Endodermal cell (in vitro differentiated cells): ENCODE measurements at regions not wholly inside any gene's neighbourhood (a gene's known extent, or its start where the extent isn't known, plus 50 kb on each side); places are given as distances from the start of the nearest gene placed in this dataset.
"Not testable (repeated sequence)": the region's sequence is repeated elsewhere in the genome, so short reads cannot be mapped to it uniquely, and the experiment has no call there.

Experiments
- DNase-seq: peaks from one replicate; pipeline ENCODE4 v3.0.0-alpha.2; 2017
- H3K27ac ChIP-seq: 2 replicates; pipeline ENCODE4 v1.5.1; 2013; ENCODE audit warnings: mild to moderate bottlenecking, low read depth, low read length, moderate library complexity
- H3K27me3 ChIP-seq: 2 replicates; pipeline ENCODE4 v1.6.1; 2013; ENCODE audit warnings: mild to moderate bottlenecking, low read length, moderate library complexity; ENCODE audit not compliant: insufficient read depth, control insufficient read depth, poor library complexity, severe bottlenecking
- H3K36me3 ChIP-seq: 2 replicates; pipeline ENCODE4 v1.7.0; 2013; ENCODE audit warnings: mild to moderate bottlenecking, low read length, moderate library complexity; ENCODE audit not compliant: control insufficient read depth, insufficient read depth
- H3K4me1 ChIP-seq: one replicate; pipeline ENCODE4 v1.7.0; 2013; ENCODE audit warnings: low read length; ENCODE audit not compliant: control insufficient read depth, insufficient read depth
- H3K4me3 ChIP-seq: 2 replicates; pipeline ENCODE4 v1.5.1; 2013; ENCODE audit warnings: mild to moderate bottlenecking, low read length, moderate library complexity
- H3K9ac ChIP-seq: 2 replicates; pipeline ENCODE4 v1.6.1; 2013; ENCODE audit warnings: mild to moderate bottlenecking, low read length, moderate library complexity; ENCODE audit not compliant: poor library complexity, severe bottlenecking; ENCODE audit errors: extremely low read depth
- H3K9me3 ChIP-seq: 2 replicates; pipeline ENCODE4 v1.6.1; 2013; ENCODE audit warnings: mild to moderate bottlenecking, low read length, moderate library complexity; ENCODE audit not compliant: control insufficient read depth
- H3K27ac Mint-ChIP-seq: 2 replicates; pipeline ENCODE4 v1.8.0; 2020; ENCODE audit warnings: mixed read lengths
- H3K27me3 Mint-ChIP-seq: 2 replicates; pipeline ENCODE4 v1.8.0; 2021; ENCODE audit warnings: mild to moderate bottlenecking, mixed read lengths; ENCODE audit not compliant: insufficient read depth
- H3K36me3 Mint-ChIP-seq: 2 replicates; pipeline ENCODE4 v1.8.0; 2020; ENCODE audit warnings: low read depth, mixed read lengths
- H3K4me1 Mint-ChIP-seq: 2 replicates; pipeline ENCODE4 v1.8.0; 2020; ENCODE audit warnings: mixed read lengths
- H3K4me3 Mint-ChIP-seq: 2 replicates; pipeline ENCODE4 v1.8.0; 2020; ENCODE audit warnings: mild to moderate bottlenecking, moderate library complexity, mixed read lengths
- H3K9me3 Mint-ChIP-seq: 2 replicates; pipeline ENCODE4 v1.8.0; 2020; ENCODE audit warnings: mild to moderate bottlenecking, mixed read lengths
- WGBS, 2 experiments: methylation state at CpG; one replicate each; pipeline versions ENCODE4 v1.1.5 to v1.1.7; 2013; ENCODE audit warnings: missing lambda C conversion rate in 2 of 2, mixed read lengths in 1 of 2; ENCODE audit not compliant: insufficient coverage in 1 of 2, insufficient read length in 1 of 2; 5-methylcytosine and 5-hydroxymethylcytosine counted together
- TF ChIP-seq, protein P1 (sequence below): fragments of 200-600 bp; sonication (generic); conservative IDR thresholded peaks from 2 replicates; pipeline ENCODE4 v1.5.0; 2021; ENCODE audit warnings: antibody characterized with exemption, mild to moderate bottlenecking

DNA sequence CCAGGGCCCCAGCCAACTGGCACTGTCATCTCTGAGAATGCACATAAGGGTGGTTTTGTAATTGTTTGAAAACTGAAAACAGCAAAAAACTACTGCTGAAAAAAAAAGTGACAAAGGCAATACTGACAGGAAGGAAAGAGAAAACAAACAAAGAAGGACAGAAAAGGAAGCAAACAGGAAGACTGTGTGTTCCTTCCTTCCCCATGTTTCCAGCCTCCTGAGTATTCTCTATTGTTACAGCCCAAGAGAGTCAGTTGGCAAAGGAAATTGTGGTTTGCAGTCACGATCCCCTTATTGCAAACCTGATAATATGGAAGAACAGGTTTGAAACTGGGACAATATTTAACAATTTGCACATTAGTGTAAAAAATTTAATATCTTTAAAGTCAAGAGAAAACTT lies 1177.6 kb downstream of the PLA2G4A start:
- no peak overlapping the region for H3K27ac Mint-ChIP-seq
- H3K27me3 Mint-ChIP-seq: no peaks in the 10 kb centered on the region
- Histone ChIP-seq H3K4me3 (no peak overlapping the region), H3K4me1 (no peaks in the 10 kb centered on the region), H3K27me3 (no peaks in the 10 kb centered on the region), H3K36me3 (no peaks in the 10 kb centered on the region), H3K9ac (no peak overlapping the region), H3K27ac (no peak overlapping the region), H3K9me3 (no peaks in the 10 kb centered on the region)
- TF ChIP-seq, protein P1, sequence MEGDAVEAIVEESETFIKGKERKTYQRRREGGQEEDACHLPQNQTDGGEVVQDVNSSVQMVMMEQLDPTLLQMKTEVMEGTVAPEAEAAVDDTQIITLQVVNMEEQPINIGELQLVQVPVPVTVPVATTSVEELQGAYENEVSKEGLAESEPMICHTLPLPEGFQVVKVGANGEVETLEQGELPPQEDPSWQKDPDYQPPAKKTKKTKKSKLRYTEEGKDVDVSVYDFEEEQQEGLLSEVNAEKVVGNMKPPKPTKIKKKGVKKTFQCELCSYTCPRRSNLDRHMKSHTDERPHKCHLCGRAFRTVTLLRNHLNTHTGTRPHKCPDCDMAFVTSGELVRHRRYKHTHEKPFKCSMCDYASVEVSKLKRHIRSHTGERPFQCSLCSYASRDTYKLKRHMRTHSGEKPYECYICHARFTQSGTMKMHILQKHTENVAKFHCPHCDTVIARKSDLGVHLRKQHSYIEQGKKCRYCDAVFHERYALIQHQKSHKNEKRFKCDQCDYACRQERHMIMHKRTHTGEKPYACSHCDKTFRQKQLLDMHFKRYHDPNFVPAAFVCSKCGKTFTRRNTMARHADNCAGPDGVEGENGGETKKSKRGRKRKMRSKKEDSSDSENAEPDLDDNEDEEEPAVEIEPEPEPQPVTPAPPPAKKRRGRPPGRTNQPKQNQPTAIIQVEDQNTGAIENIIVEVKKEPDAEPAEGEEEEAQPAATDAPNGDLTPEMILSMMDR: no peak
- H3K36me3 Mint-ChIP-seq: peaks cover 1% of the 10 kb centered on the region
- no peaks in the 10 kb centered on the region for H3K4me1 Mint-ChIP-seq
- peaks cover 4% of the 10 kb centered on the region for H3K9me3 Mint-ChIP-seq
- no peak for DNase-seq
- H3K4me3 Mint-ChIP-seq: no peak overlapping the region
- WGBS, 2 experiments: 92% methylated on average over 1 of the region's 1 CpG; no CpG with 5 or more reads in 1 of the 2 experiments

DNA sequence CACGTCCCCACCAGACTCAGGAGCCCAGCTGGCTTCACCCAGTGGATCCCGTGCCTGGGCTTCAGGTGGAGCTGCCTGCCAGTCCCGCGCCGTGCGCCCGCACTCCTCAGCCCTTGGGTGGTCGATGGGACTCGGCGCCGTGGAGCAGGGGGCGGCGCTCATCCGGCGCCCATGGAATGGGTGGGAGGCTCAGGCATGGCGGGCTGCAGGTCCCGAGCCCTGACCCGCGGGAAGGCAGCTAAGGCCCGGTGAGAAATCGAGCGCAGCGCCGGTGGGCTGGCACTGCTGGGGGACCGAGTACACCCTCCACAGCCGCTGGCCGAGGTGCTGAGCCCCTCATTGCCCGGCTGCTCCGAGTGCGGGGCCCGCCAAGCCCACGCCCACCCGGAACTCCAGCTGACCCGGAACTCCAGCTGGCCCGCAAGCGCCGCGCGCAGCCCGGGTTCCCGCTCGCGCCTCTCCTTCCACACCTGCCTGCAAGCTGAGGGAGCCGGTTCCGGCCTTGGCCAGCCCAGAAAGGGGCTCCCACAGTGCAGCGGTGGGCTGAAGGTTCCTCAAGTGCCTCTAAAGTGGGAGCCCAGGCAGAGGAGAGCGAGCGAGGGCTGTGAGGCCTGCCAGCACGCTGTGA lies 1184.6 kb downstream of the PLA2G4A start:
- not testable (repeated sequence) for H3K36me3 ChIP-seq, H3K4me1 Mint-ChIP-seq, H3K9ac ChIP-seq, H3K27me3 Mint-ChIP-seq, H3K27me3 ChIP-seq, H3K9me3 Mint-ChIP-seq, H3K4me1 ChIP-seq, H3K4me3 ChIP-seq, H3K36me3 Mint-ChIP-seq, DNase-seq, H3K4me3 Mint-ChIP-seq, H3K27ac Mint-ChIP-seq, H3K27ac ChIP-seq, H3K9me3 ChIP-seq
- WGBS, 2 experiments: 98 to 99% methylated on average over 15 to 49 of the region's 49 CpGs

DNA sequence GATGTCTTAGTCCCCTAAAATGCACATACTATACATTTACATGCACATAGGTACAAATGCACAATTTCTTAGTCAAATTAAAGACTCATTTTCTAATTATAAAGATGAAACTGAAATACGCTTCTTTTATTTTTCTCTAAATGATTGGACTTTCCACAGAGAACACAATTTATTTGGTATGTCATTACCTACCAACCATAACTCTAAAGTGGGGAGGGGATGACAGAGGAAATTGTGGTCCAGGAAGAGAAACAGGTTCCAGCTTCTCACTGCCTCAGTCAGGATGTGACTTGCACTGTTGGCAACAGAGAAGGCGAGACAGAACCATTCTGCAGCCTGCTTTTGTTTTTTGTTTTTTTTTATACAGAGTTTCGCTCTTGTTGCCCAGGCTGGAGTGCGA lies 1189.2 kb downstream of the PLA2G4A start:
- Histone ChIP-seq H3K27ac (no peak overlapping the region), H3K36me3 (no peaks in the 10 kb centered on the region), H3K9ac (no peak overlapping the region), H3K27me3 (no peaks in the 10 kb centered on the region), H3K4me3 (no peak overlapping the region), H3K4me1 (no peaks in the 10 kb centered on the region), H3K9me3 (no peaks in the 10 kb centered on the region)
- no peaks in the 10 kb centered on the region for H3K36me3 Mint-ChIP-seq
- DNase-seq: no peak
- no peak overlapping the region for H3K27ac Mint-ChIP-seq
- TF ChIP-seq, protein P1: no peak
- 80 to 96% methylated on average over 1 to 4 of the region's 4 CpGs for WGBS, 2 experiments
- H3K4me1 Mint-ChIP-seq: no peaks in the 10 kb centered on the region
- no peak overlapping the region for H3K4me3 Mint-ChIP-seq
- H3K9me3 Mint-ChIP-seq: peaks cover 4% of the 10 kb centered on the region
- H3K27me3 Mint-ChIP-seq: no peaks in the 10 kb centered on the region

DNA sequence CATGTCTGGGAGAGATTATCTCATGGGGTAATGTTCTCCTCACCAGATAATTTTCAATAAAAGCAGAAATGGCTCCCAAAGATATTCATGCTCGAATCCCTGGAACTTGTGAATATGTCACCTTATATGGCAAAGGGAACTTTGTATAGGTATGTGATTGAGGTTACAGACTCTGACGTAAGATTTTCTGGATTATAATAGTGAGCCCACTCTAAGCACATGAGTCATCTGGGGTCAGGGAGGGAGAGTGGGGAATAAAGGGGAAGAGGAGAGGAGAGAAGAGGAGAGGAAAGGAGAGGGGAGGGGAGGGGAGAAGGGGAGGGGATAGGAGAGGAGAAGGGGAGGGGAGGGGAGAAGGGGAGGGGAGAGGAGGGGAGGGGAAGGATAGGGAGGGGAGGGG lies 1193.9 kb downstream of the PLA2G4A start:
- WGBS, 2 experiments: 88% methylated on average over 2 of the region's 2 CpGs; no CpG with 5 or more reads in 1 of the 2 experiments
- H3K36me3 Mint-ChIP-seq: no peaks in the 10 kb centered on the region
- Histone ChIP-seq H3K4me1 (no peaks in the 10 kb centered on the region), H3K27ac (no peak overlapping the region), H3K9ac (no peak overlapping the region), H3K27me3 (no peaks in the 10 kb centered on the region), H3K4me3 (no peak overlapping the region), H3K36me3 (no peaks in the 10 kb centered on the region), H3K9me3 (no peaks in the 10 kb centered on the region)
- TF ChIP-seq, protein P1: no peak
- H3K27me3 Mint-ChIP-seq: no peaks in the 10 kb centered on the region
- no peaks in the 10 kb centered on the region for H3K9me3 Mint-ChIP-seq
- H3K4me3 Mint-ChIP-seq: no peak overlapping the region
- DNase-seq: no peak
- no peaks in the 10 kb centered on the region for H3K4me1 Mint-ChIP-seq
- no peak overlapping the region for H3K27ac Mint-ChIP-seq
